HUES64 (cell line): ENCODE measurements at regions not wholly inside any gene's neighbourhood (a gene's known extent, or its start where the extent isn't known, plus 50 kb on each side); places are given as distances from the start of the nearest gene placed in this dataset.
"Not testable (repeated sequence)": the region's sequence is repeated elsewhere in the genome, so short reads cannot be mapped to it uniquely, and the experiment has no call there.

ENCODE experiments used
- H3K27ac ChIP-seq: 2 replicates; pipeline ENCODE4 v1.7.0; 2013; ENCODE audit warnings: low read depth, low read length, inconsistent platforms
- H3K27me3 ChIP-seq: 2 replicates; pipeline ENCODE4 v1.6.1; 2013; ENCODE audit warnings: mild to moderate bottlenecking, low read length; ENCODE audit not compliant: insufficient read depth
- H3K36me3 ChIP-seq: 2 replicates; pipeline ENCODE4 v1.6.1; 2013; ENCODE audit warnings: mild to moderate bottlenecking, low read length; ENCODE audit not compliant: insufficient read depth
- H3K4me1 ChIP-seq: 2 replicates; pipeline ENCODE4 v1.6.1; 2013; ENCODE audit warnings: mild to moderate bottlenecking, low read length, moderate library complexity; ENCODE audit not compliant: insufficient read depth
- H3K4me3 ChIP-seq: 2 replicates; pipeline ENCODE4 v1.5.1; 2013; ENCODE audit warnings: mild to moderate bottlenecking, low read length, moderate library complexity
- H3K9ac ChIP-seq: 2 replicates; pipeline ENCODE4 v1.6.1; 2013; ENCODE audit warnings: mild to moderate bottlenecking, low read depth, low read length
- H3K9me3 ChIP-seq: 2 replicates; pipeline ENCODE4 v1.6.1; 2013; ENCODE audit warnings: low read depth, low read length; ENCODE audit not compliant: insufficient read depth
- WGBS: fragments of 150-250, 120-280 bp; methylation state at CpG from one replicate; pipeline ENCODE4 v1.1.7; 2013; ENCODE audit warnings: missing lambda C conversion rate; 5-methylcytosine and 5-hydroxymethylcytosine counted together

- Histone ChIP-seq H3K9me3 (no peaks in the 10 kb centered on the region), H3K27ac (no peak overlapping the region), H3K9ac (no peak overlapping the region), H3K4me1 (no peaks in the 10 kb centered on the region), H3K4me3 (no peak overlapping the region), H3K36me3 (no peaks in the 10 kb centered on the region), H3K27me3 (no peaks in the 10 kb centered on the region)
- 94% methylated on average over 4 of the region's 5 CpGs for WGBS
Measured at GRCh38 chr5:18457255-18457654, 823.0 kb downstream of the TAF11L14 start.

DNA sequence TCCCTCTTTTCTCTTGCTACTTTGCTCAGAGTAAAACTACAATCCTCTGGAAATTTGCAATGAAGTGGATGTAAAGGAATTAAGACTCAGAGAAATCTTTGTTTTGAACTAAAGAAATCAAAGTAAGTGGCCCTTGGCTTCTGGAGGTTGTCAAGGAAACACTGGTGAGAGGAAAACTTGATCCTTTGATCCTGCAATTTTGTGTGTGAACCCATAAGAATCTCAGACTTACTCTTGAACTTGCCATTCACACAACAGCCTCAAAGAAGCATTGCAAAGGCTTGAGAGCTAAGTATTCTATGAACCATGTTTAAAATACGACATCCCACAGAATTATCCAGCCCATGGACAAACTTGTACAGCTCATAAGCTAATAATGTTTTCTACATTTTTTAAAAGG is 827.5 kb downstream of the TAF11L14 start:
- no peaks in the 10 kb centered on the region for H3K27me3 ChIP-seq
- WGBS, result 100% methylated on average over 1 of the region's 1 CpG

GRCh38 chr5:18465833-18466681 is 831.8 kb downstream of the TAF11L14 start:
- Histone ChIP-seq H3K27ac (no peak overlapping the region), H3K36me3 (no peaks in the 10 kb centered on the region), H3K4me3 (no peak overlapping the region), H3K9ac (no peak overlapping the region), H3K4me1 (peaks cover 4% of the 10 kb centered on the region; the same call in 1 of the 2 replicates), H3K9me3 (peaks cover 1% of the 10 kb centered on the region; the same call in 1 of the 2 replicates), H3K27me3 (no peaks in the 10 kb centered on the region)
- 61% methylated on average over 11 of the region's 11 CpGs for WGBS

More for the DNA sequence above, 827.5 kb downstream of the TAF11L14 start:
- no peak overlapping the region for H3K9ac ChIP-seq
- no peaks in the 10 kb centered on the region for H3K9me3 ChIP-seq
- H3K36me3 ChIP-seq, result no peaks in the 10 kb centered on the region
- H3K27ac ChIP-seq, result no peak overlapping the region
- H3K4me1 ChIP-seq, result peaks cover 4% of the 10 kb centered on the region; the same call in 1 of the 2 replicates
- no peak overlapping the region for H3K4me3 ChIP-seq

DNA sequence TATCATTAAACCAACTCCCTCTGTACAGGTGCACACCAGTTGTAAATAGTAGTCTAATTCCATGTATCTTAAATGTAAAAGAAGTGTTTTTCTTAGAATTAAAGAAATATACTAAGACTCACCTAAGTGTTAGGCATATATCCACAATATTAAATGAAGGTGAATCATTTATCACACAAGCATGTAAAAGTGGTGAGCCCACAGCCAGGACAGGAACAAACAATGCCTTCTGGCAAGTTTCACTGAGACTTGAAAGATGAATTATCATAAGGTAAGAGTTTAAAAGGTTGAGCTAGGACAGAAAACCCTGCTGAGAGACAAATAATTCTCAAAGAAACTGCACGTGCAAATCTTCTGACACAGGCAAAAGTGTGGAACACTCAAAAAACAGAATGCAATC is 832.5 kb downstream of the TAF11L14 start:
- Histone ChIP-seq H3K27me3 (no peaks in the 10 kb centered on the region), H3K9ac (no peak overlapping the region), H3K27ac (no peak overlapping the region), H3K4me3 (no peak overlapping the region), H3K9me3 (peaks cover 8% of the 10 kb centered on the region; the same call in 1 of the 2 replicates), H3K36me3 (no peaks in the 10 kb centered on the region), H3K4me1 (peaks cover 4% of the 10 kb centered on the region; the same call in 1 of the 2 replicates)
- WGBS, result 90% methylated on average over 1 of the region's 1 CpG

GRCh38 chr5:18471791-18472190 is 837.5 kb downstream of the TAF11L14 start:
- H3K9me3 ChIP-seq, H3K4me1 ChIP-seq, H3K27ac ChIP-seq, H3K9ac ChIP-seq, H3K36me3 ChIP-seq, H3K27me3 ChIP-seq, H3K4me3 ChIP-seq: not testable (repeated sequence)
- WGBS, result 96% methylated on average over 15 of the region's 15 CpGs

GRCh38 chr5:18483451-18483850 is 849.2 kb downstream of the TAF11L14 start:
- H3K27me3 ChIP-seq, result no peaks in the 10 kb centered on the region
- no peak overlapping the region for H3K9ac ChIP-seq
- peaks cover 33% of the 10 kb centered on the region for H3K4me1 ChIP-seq
- no peak overlapping the region for H3K4me3 ChIP-seq
- 0 out of 2 replicates have a peak overlapping the region, but pooled peaks have one; percentile 5 for H3K27ac ChIP-seq
- no peaks in the 10 kb centered on the region for H3K9me3 ChIP-seq
- H3K36me3 ChIP-seq, result no peaks in the 10 kb centered on the region
- WGBS, result 31% methylated on average over 3 of the region's 3 CpGs

DNA sequence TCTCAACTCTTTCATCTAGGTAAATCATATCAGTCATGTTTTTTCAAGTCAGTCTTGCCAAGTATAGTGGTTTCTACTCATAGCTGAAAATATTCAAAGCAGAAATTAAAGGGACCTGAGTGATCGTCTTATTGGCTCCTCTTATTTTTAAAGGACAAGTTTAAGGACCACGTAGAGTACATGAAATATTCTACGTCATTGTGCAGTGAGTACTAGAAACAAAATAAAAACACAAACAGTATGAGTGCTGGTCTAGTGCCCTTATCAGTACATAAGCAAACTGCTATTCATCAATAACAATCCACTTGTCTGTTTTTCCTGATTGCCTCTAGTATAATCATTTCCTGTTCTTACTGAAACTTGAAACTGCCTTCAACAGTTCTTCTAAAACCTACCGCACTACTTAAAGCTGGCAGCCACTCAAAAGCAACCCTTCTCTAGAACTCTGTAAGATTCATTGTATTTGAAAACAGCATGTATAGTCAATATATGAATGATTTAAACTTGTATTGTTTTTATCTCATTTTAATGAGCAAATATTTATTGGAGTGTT is 853.7 kb downstream of the TAF11L14 start:
- peaks cover 26% of the 10 kb centered on the region for H3K4me1 ChIP-seq
- no peaks in the 10 kb centered on the region for H3K27me3 ChIP-seq
- no peak overlapping the region for H3K4me3 ChIP-seq
- peak overlapping the region; percentile 33 for H3K27ac ChIP-seq
- 81% methylated on average over 4 of the region's 4 CpGs for WGBS
- H3K9ac ChIP-seq, result no peak overlapping the region
- no peaks in the 10 kb centered on the region for H3K36me3 ChIP-seq
- H3K9me3 ChIP-seq, result no peaks in the 10 kb centered on the region

DNA sequence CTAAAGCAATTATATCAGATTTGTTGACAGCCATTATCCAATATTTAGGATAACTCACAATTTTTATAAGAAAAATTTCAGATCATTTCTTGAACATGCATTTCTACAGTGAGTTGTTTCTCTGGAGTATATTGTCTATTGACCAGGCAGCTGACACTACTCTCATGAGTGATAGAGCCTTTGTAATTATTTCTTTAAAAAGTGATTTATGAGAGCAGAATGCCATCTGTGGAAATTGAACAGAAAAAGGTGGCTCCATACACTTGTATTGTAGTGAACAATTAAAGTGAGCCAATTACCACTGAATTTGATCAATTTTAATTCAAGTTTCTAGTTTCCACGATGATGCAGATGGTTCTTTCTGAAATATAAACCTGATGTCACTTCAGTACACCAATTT is 855.4 kb downstream of the TAF11L14 start:
- no CpG with 5 or more reads among the region's 1 CpG for WGBS
- H3K4me1 ChIP-seq, result peaks cover 13% of the 10 kb centered on the region

GRCh38 chr5:18491349-18491748 is 857.1 kb downstream of the TAF11L14 start:
- H3K27ac ChIP-seq, result no peak overlapping the region
- H3K9ac ChIP-seq, result no peak overlapping the region
- H3K27me3 ChIP-seq, result no peaks in the 10 kb centered on the region
- peaks cover 2% of the 10 kb centered on the region; the same call in 1 of the 2 replicates for H3K9me3 ChIP-seq
- WGBS, result 98% methylated on average over 1 of the region's 1 CpG
- peaks cover 13% of the 10 kb centered on the region for H3K4me1 ChIP-seq
- H3K4me3 ChIP-seq, result no peak overlapping the region
- H3K36me3 ChIP-seq, result no peaks in the 10 kb centered on the region

More for the DNA sequence above, 855.4 kb downstream of the TAF11L14 start:
- Histone ChIP-seq H3K9me3 (no peaks in the 10 kb centered on the region), H3K9ac (no peak overlapping the region), H3K27me3 (no peaks in the 10 kb centered on the region), H3K27ac (no peak overlapping the region), H3K36me3 (no peaks in the 10 kb centered on the region), H3K4me3 (no peak overlapping the region)

GRCh38 chr5:18495157-18495556 is 860.9 kb downstream of the TAF11L14 start:
- Histone ChIP-seq H3K27me3 (no peaks in the 10 kb centered on the region), H3K9me3 (peaks cover 16% of the 10 kb centered on the region; the same call in 1 of the 2 replicates), H3K4me1 (no peaks in the 10 kb centered on the region), H3K9ac (no peak overlapping the region), H3K27ac (no peak overlapping the region), H3K36me3 (no peaks in the 10 kb centered on the region), H3K4me3 (no peak overlapping the region)
- WGBS, result 93% methylated on average over 1 of the region's 1 CpG

GRCh38 chr5:18496041-18496440 is 861.8 kb downstream of the TAF11L14 start:
- no peaks in the 10 kb centered on the region for H3K4me1 ChIP-seq
- no peaks in the 10 kb centered on the region for H3K27me3 ChIP-seq
- H3K9me3 ChIP-seq, result peaks cover 16% of the 10 kb centered on the region; the same call in 1 of the 2 replicates
- no peak overlapping the region for H3K9ac ChIP-seq
- no peak overlapping the region for H3K27ac ChIP-seq
- no peak overlapping the region for H3K4me3 ChIP-seq
- no peaks in the 10 kb centered on the region for H3K36me3 ChIP-seq
